Skin epidermis (tissue), 12 donors: ENCODE measurements at regions not wholly inside any gene's neighbourhood (a gene's known extent, or its start where the extent isn't known, plus 50 kb on each side); places are given as distances from the start of the nearest gene placed in this dataset.

Experiments
- H3K27ac ChIP-seq, 21 experiments: fragments of 200-600 bp; sonication (generic) in 11 of 21; one replicate each; pipeline ENCODE4 v1.5.0; 2020; ENCODE audit warnings: mild to moderate bottlenecking in 3 of 21, inconsistent platforms in 2 of 21, moderate library complexity in 2 of 21
- H3K4me3 ChIP-seq, 7 experiments: fragments of 200-600 bp; sonication (generic) in 2 of 7; one replicate each; pipeline ENCODE4 v1.5.0; 2020; ENCODE audit warnings: inconsistent platforms in 2 of 7, mild to moderate bottlenecking in 2 of 7, moderate library complexity in 1 of 7

GRCh38 chr6:82073484-82073883, 174.1 kb downstream of the IBTK start:
- Histone ChIP-seq H3K4me3 (no peak overlapping the region), H3K27ac (peak overlapping the region in 3 of 21 experiments; percentile 4 to 47 (median 39))

DNA sequence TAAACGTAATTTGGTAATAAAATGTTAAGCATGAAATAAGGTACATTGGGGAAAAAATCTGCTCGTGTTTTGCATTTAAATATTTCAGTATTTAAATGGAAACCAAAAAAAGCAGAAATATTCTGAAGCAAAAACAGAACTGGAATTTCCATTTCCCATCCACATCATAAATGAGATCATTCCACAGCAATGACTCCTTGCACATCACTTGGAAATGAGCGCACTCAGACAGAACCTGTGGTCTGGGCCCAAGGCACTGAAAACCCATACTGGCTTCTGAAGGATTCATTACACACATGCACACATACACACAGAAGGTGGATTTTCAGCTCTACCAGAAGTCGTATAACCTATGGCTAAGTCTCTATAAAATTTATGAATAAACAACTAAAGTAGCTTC, 174.8 kb downstream of the IBTK start:
- H3K27ac ChIP-seq, result peak overlapping the region in 1 of 21 experiments; percentile 47

GRCh38 chr6:82072121-82072521, 175.4 kb downstream of the IBTK start:
- Histone ChIP-seq H3K27ac (peak overlapping the region in 1 of 21 experiments; percentile 47), H3K4me3 (no peak overlapping the region)

More for the DNA sequence above, 174.8 kb downstream of the IBTK start:
- no peak overlapping the region for H3K4me3 ChIP-seq

DNA sequence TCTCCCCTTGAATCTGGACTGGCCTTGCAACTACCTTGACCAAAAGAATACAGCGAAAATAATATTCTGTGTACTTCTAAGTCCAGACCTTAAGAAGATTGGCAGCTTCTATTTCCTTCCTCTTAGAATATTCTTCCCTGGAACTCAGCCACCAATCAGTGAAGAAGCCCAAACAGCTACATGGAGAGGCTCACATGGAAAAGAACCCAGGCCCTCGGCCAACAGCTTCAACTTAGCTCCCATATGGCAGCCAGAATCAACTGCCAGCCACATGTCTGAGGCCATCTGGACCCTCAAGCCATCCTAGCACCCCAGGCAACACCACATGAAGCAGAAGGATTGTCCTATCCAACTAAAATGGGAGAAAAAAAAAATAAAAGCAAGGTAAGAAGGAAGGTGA, 178.8 kb downstream of the IBTK start:
- no peak overlapping the region for H3K27ac ChIP-seq
- H3K4me3 ChIP-seq, result no peak overlapping the region

DNA sequence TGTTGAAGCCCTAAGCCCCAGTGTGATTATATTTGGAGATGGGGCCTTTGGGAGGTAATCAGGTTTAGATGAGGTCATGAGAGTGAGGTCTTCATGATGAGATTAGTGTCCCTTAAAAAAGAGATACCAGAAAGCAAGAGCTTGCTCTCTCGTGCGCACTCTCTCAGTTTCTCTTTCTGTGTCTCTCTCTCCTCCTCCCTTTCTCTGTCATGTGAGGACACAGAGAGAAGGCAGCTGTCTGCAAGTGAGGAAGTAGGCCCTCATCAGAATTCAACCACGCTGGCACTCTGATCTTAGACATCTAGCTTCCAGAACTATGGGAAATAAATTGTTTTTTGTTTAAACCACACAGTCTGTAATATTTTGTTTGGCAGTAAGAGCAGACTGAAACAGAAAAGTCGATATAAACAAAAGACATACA, 180.5 kb downstream of the IBTK start:
- Histone ChIP-seq H3K27ac (peak overlapping the region in 2 of 21 experiments; percentile 15 to 59), H3K4me3 (no peak overlapping the region)

GRCh38 chr6:82066196-82066595, 181.3 kb downstream of the IBTK start:
- no peak overlapping the region for H3K27ac ChIP-seq
- no peak overlapping the region for H3K4me3 ChIP-seq

DNA sequence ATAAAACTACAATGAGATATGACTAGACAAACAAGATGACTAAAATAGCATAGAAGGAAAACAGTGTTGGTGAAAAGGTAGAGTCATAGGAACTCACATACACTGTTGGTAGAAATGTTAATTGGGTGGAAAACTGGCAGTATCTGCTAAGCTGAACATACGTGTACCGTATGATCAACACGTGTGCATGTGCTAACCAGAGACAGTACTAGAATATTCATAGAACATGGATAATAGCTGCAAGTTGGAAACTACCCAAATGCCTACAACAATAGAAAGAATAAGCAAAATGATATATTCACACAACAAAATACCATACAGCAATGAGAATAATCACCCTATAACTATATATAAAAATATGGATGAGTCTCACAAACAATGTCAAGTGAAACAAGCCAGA, 184.0 kb downstream of the IBTK start:
- H3K4me3 ChIP-seq, result no peak overlapping the region
- no peak overlapping the region for H3K27ac ChIP-seq

- no peak overlapping the region for H3K27ac ChIP-seq
- H3K4me3 ChIP-seq, result no peak overlapping the region
Measured at GRCh38 chr6:82062219-82062618, 185.3 kb downstream of the IBTK start.

DNA sequence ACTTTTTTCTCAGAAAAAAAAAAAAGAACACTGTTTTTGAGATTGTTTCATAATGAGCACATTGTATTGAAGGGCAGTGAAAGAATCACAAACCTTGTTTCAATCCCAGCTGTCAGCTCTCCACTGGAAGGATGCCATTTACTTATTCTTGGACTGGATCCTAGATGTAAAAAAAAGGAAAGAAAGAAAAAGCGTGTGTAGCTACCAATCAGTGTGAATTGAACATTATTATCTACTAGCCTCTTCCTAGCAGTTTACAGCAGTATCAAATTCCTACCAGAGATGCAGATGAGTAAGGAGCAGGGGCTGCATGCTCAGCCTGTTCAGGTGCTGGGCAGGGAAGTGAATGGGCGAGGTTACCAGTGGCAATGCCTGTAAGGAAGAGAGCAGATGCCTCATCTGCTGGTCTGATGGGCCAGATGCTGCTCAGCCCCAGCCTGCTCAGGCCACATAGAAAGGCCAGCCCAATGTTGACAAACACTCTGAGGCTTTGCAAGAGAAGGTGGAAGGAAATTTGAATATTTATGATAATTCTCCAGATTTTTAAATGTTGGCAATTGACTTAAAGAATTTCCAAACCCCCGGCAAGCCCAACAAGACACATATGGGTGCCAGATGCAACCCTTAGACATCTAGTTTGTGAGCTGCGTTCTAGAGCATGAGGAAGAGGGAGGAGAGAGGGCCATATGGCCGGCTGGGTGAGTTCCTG, 189.5 kb downstream of the IBTK start:
- peak overlapping the region in 2 of 21 experiments; percentile 17 to 34 for H3K27ac ChIP-seq

GRCh38 chr6:82056567-82056966, 191.0 kb downstream of the IBTK start:
- Histone ChIP-seq H3K4me3 (no peak overlapping the region), H3K27ac (no peak overlapping the region)

More for the DNA sequence above, 189.5 kb downstream of the IBTK start:
- H3K4me3 ChIP-seq, result no peak overlapping the region

DNA sequence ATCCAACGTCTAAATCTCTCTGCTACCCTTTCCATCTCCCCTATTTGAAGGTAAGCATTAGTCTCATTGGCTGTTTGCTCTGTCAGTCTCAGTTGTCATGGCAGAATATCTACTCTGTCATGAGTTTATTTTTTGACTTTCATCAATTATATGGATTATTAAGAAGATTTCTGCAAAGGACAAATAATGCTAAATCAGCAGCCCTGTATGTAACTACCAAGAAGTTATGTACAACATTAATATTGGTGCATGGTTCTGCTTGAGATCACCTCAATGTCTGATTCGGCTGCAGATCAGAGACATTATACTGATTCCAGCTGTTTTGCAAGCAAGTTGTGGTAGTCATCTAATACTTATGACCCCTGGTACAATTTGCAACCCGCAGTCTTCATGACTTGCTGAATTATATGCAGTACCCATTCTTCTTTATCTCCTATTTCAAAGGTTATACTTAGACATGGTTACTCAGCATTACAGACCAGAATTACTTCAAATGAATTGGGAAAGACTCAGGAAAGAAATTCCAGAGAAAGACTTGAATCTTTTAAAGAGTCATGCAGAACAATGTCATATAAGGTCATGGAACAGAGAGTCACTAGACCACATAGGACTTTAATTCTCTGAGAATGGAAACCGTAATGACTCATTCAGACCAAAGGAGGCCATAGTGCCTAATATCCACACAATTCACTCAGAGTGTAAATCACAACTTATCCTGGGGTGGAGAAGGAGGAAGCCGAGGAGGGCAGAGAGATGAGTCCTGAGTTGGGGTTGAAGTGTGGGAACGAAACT, 201.4 kb downstream of the IBTK start:
- Histone ChIP-seq H3K4me3 (no peak overlapping the region), H3K27ac (peak overlapping the region in 3 of 21 experiments; percentile 4 to 33 (median 18))

DNA sequence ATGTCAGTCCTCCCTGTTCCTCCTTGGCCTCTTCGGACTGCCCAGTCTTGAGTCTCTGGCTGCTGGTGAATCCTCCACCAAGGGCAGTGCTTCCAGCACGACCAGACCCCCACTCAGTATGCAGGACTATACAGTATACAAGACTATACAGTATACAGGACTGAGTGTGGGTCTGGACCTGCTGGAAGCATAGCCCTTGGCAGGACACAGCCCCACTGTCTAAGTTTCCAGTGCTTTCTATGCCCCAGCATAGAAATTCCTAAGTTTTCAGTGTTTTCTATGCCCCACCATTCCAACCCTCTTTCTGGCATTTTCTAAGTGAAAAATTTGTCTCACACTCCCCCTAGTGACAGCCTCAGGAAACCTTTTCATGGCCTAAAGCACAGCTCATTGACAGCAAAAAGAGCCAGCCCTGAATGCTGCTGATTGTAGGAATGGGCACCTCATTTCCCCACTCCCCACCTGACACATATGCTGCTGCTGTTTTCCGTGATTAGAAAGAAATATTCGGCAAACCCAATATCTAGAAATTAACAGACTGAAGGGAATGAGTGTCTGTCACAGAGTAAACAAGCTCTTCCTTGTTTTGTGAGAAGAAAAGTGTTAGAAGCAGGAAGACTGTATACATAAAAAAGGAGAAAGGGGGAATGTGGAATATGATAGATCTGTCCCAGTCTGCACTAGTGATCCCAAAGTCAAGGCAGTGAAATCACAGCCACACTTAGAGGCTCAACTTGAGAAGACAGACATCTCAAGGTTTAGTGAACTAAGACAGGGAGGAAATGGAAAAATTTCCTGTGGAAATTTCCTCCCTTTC, 206.9 kb downstream of the IBTK start:
- H3K27ac ChIP-seq, result peak overlapping the region in 2 of 21 experiments; percentile 21 to 28

DNA sequence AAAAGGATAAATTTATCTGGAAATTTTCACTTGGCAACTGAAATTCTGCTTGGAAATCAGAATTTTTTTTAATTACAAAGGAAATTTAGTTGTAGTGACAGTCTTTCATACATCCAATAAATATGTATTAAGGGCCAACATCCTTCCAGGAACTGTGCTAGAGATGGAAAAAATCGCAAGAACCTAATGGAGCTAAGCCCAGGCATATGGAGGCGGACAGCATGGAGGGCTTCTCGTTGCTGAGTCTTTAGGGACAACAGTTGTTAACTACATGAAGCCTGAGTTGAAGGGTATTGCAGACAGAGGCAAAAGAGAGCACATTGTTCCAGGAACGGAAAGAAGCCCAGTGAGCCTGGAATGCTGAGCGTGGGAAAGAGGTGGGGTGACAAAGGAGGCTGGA, 208.9 kb downstream of the IBTK start:
- Histone ChIP-seq H3K27ac (no peak overlapping the region), H3K4me3 (no peak overlapping the region)

More for the DNA sequence above, 206.9 kb downstream of the IBTK start:
- no peak overlapping the region for H3K4me3 ChIP-seq

DNA sequence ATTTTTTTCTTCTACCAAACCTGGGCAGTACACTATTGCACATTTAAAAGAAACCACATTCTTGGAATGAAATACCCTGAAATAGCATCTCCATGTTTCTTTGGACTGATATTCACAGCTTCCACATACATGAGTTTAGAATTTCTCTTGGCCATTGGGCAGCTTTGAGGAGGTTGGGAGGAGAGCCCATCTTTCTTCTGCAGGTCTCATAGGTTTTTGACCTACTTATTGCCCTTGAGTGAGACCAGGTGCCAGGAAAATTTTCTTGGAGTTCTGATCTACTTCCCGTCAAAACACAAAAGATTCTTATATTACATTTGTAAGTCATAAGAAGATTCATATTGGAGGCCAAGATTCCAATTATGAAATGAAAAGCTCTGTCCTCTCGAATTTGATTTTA, 212.0 kb downstream of the IBTK start:
- H3K27ac ChIP-seq, result no peak overlapping the region

DNA sequence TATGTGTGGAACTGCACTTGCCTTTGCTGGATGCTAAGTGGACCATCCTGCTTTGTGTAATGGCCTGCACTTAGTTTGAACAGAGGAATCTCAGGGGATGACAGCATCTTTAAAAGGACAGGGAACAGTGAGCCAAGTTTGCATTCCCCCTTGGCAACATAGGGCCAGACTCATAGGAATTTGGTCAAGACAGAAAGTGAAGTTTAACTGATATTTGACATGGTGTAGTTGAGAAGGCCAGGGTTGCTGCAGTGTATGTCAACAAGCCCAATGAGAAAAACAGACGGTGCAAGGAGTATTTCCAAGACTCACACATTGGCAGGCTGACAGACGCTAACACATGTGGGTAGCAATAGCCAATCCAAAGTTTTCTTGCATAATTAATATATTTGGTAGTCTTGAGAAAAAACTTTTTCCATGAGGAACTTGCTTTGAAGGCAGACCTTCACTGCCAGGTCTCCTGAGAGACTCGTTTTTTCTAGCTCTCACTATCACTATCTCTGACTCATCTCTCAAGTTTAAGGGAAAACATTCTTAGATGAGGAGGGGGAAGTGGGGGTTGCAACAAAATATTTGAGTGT, 213.8 kb downstream of the IBTK start:
- Histone ChIP-seq H3K4me3 (no peak overlapping the region), H3K27ac (no peak overlapping the region)

More for the DNA sequence above, 212.0 kb downstream of the IBTK start:
- H3K4me3 ChIP-seq, result no peak overlapping the region

DNA sequence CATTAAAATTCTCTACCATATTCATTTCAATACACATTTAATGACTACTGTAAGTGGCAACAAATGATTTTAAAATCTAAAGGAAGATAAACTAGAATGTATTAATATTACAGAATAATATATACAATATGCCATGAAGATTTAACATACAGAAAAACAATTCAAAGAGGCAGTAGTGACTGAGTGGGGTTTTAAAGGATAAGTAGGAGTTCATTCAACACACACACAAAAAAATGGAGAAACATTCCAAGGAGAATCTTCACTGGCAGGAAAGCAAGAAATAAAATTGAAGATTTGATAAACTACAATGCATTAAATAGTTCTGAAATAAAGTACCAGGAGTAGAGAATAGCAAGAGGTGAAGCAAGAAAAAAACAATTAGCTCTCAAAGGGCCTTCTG, 215.1 kb downstream of the IBTK start:
- H3K4me3 ChIP-seq, result no peak overlapping the region
- no peak overlapping the region for H3K27ac ChIP-seq

DNA sequence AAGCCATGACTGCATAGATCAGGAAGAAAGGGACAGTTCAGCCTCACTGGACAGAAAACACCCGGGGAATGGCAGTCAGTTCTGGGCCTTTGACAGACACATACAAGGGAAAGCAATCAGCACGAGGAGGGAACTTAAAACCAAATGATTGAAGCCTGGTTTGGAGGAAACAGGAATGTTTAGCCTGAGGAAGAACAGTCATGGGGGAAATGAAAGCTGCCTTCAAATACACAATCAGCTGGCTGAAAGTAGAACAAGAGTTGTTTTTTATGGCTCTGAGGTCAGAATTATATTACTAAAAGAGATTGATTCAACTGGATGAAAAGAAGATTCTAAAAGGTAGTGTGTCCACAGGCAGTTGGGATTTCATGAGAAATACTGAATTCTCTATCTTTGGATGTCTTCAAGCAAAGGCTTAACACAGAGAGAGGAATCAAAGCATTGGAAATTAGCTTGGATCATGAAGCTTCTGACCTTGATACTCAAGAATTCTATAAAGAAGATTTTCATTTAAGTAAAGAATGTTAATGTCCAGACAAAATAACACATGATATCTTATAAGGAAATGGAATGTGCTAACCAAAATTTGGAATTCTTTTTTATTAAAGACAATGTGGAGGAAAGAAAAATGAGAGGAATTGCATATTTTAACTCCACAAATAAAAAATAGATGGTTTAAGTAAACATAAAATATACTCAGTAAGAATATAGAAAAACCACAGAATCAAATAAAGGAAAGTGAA, 216.6 kb downstream of the IBTK start:
- Histone ChIP-seq H3K27ac (peak overlapping the region in 4 of 21 experiments; percentile 14 to 47 (median 19)), H3K4me3 (no peak overlapping the region)

GRCh38 chr6:82030301-82030700, 217.2 kb downstream of the IBTK start:
- peak overlapping the region in 3 of 21 experiments; percentile 14 to 47 (median 24) for H3K27ac ChIP-seq
- H3K4me3 ChIP-seq, result no peak overlapping the region

GRCh38 chr6:82025271-82025670, 222.3 kb downstream of the IBTK start:
- Histone ChIP-seq H3K4me3 (no peak overlapping the region), H3K27ac (no peak overlapping the region)
